GM18507 (cell line): ENCODE measurements at regions not wholly inside any gene's neighbourhood (a gene's known extent, or its start where the extent isn't known, plus 50 kb on each side); places are given as distances from the start of the nearest gene placed in this dataset.

Source experiments
- DNase-seq: peaks from one replicate; pipeline ENCODE4 v3.0.0; 2011; ENCODE audit warnings: low read depth; ENCODE audit not compliant: insufficient read length; ENCODE audit errors: extremely low spot score
- FAIRE-seq: peaks from 2 replicates; lab custom pipeline; 2011; peaks lifted over from hg19 to GRCh38; lab: Jason Lieb, UNC

- no peak for FAIRE-seq
- DNase-seq: no peak
Measured at GRCh38 chr22:49598338-49598737, 229.3 kb downstream of the BRD1 start.

GRCh38 chr22:49597428-49598039 lies 230.1 kb downstream of the BRD1 start:
- FAIRE-seq (no peak), DNase-seq (no peak)

DNA sequence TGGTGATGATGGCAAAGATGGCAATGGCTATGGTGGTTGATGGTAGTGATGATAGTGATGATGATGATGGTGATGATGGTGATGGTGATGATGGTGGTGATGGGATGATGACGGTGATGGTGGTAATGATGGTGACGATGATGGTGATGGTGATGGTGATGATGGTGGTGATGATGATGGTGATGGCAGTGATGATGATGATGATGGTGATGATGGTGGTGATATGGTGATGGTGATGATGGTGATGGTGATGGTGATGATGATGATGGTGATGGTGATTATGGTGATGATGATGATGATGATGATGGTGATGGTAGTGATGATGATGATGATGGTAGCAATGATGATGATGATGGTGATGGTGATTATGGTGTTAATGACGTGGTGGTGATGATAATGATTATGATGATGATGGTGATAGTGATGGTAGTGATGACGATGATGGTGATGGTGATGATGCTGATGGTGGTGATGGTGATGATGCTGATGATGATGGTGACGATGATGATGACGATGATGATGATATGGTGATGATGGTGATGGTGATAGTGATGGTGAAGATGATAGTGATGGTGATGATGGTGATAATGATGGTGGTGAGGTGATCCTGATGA lies 232.1 kb downstream of the BRD1 start:
- no peak for FAIRE-seq
- no peak for DNase-seq

GRCh38 chr22:49594078-49594477 lies 233.6 kb downstream of the BRD1 start:
- FAIRE-seq: no peak
- DNase-seq: no peak

- FAIRE-seq (no peak), DNase-seq (no peak)
Measured at GRCh38 chr22:49593509-49593908, 234.2 kb downstream of the BRD1 start.

DNA sequence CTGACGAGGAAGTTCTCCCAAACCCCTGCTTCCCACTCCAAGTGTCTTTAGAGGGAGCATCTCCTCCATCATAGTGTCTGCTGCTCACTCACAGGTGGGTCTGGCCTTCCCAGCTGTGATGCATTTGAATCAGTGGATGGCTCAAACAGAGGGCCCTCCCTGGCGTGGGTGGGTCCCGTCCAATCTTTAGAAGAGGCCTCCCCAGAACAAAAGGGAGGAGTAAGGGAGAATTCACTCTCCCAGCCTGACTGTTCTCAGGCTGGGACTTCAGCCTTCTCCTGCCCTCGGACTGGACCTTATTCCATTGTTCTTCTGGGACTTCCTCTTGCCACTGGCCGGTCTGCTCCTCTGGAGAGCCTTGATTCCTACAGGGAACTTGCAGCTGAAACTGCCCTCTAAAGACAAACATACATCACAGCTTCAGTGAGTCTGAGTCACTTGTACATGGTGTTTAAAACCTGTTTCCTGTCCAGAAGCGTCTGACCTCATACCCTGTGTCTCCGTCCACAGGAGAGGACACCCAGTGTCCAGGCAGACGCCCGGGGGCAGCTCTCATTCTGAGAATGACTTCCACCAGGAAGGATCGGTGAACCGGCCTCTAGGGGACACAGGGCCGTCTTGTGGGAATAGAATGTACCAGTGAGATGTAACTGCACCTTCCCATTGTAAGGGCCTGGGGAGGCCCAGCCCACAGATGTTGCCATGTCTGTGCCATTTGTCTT lies 234.7 kb downstream of the BRD1 start:
- FAIRE-seq: no peak
- DNase-seq: no peak

DNA sequence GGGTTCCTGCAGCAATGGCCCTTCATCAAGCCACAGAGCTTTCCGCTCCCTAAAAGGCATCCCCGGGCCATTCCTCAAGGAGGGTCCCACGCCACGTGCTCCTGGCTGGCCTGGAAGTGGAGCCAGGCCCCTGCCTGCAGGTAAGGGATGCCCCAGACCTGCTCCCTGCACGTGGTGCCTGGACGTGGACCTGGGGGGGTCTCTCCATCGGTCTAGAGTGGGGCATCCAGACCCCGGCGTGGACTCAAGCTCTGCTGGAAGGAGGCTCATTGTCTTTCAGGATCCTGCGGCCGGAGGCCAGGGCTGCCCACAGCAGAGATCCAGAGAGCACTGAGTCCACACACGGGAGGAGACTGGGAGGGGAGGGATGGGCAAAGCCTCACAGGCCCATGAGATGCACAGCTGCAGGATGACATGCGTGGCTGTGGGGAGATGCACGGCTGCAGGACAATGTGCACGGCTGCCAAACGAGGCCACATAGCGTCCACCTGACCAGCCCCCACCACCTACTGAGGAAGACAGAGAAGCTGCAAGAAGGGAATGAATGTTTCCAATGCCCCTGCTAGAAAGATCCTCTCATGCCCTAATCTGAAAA lies 236.7 kb downstream of the BRD1 start:
- DNase-seq (no peak), FAIRE-seq (no peak)

- FAIRE-seq (no peak), DNase-seq (no peak)
Measured at GRCh38 chr22:49590381-49590780, 237.3 kb downstream of the BRD1 start.

- FAIRE-seq (no peak), DNase-seq (no peak)
Measured at GRCh38 chr22:49589811-49590210, 237.9 kb downstream of the BRD1 start.

DNA sequence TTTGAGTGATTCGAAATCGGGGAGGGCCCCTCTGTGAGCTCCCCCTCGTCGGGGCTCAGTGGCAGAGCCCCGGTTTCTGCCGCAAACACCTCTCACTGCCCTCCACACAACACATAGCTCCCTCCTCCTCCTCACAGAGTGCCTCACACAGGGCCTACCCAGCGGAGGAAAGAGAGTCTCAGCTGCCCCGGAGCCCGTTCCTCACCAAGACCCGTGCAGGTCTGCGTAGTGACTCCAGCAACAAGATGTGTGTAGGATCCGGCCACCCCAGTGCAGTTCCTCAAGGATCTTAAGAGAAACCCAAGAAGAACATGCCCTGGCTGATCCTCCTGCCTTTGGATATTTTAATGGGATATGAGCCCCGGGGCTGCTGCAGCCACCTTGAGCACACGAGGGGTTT lies 238.4 kb downstream of the BRD1 start:
- no peak for FAIRE-seq

GRCh38 chr22:49588739-49589138 lies 238.9 kb downstream of the BRD1 start:
- DNase-seq (no peak), FAIRE-seq (no peak)

More for the DNA sequence above, 238.4 kb downstream of the BRD1 start:
- DNase-seq: no peak

- FAIRE-seq: no peak
- no peak for DNase-seq
Measured at GRCh38 chr22:49587987-49588386, 239.7 kb downstream of the BRD1 start.

GRCh38 chr22:49587421-49587820 lies 240.3 kb downstream of the BRD1 start:
- no peak for FAIRE-seq

DNA sequence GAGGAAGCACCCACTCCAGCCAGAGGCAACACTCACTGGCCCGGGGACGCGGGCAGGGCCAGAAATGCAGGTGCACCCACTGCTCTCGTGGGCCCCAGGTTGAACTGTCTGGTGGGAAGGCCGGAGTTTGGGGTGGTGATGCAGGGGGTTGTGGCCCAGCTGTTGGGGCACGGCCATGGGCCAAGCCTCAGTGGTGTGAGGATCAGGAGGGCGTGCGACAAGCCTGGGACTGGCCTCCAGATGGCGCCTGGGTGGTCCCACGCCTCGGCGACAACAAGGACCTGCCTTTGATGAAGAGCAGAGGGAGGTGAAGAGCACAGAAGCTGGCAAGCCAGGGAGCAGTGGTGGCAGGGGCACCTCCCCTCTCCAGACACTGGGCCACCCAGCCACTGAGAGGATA lies 240.8 kb downstream of the BRD1 start:
- FAIRE-seq: no peak
- no peak for DNase-seq

More at GRCh38 chr22:49587421-49587820, 240.3 kb downstream of the BRD1 start:
- no peak for DNase-seq

- DNase-seq: no peak
- FAIRE-seq: no peak
Measured at GRCh38 chr22:49586244-49586748, 241.4 kb downstream of the BRD1 start.

DNA sequence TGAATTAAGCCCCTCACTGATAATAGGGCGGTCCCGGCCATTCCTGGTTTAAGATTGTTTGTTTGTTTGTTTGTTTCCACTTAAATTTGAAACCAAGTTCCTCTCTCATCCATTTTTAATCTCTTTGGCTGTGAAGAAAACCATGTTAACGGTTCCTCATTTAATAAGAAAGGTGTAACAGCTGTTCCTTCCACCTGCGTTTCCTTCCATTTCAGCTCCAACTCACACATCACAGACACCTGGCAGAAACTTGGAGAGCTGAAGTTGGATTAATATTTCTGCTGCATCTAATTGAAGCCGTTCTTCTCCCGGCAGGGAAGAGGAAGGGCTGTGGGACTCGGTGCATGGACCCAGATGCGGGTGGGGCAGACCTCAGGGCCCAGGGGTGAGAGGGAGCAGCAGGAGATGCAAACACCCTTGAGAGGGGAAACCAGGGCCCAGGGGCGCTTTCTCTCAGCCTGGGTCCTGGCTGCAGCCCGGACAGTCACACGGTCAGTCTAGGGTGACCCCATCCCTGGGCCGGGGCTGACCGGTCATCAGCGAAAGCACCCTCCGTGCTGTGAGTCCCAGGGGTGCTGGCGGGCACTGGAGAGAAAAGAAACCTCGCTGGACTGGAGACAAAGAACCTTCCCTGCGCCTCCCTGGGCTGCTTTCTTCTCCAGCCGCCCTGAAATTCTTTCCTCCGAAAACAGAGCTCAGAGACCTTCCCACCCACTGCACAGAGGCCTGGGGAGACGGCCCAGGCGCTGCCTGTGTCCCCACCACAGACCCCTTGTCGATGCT lies 242.0 kb downstream of the BRD1 start:
- DNase-seq (no peak), FAIRE-seq (no peak)

- no peak for DNase-seq
- FAIRE-seq: no peak
Measured at GRCh38 chr22:49583886-49584505, 243.7 kb downstream of the BRD1 start.

DNA sequence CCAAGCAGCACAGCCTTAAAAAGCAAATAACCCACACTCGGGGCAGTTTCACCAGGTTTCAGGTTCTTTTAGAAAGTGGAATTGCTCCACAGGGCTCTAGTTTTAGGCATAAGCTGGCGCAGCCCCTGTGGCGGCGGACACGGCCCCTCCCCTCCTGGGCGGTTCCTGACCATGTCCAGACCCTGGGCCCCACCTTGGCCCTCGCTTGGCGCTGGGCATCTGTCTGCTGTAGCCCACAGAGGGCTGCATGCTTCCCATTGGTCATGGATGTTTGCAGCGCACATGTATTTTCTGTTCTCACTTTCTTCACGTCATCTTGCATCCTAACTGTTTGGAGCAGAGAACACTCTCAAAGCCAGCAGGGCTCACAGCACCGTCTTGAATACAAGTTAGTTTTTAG lies 244.3 kb downstream of the BRD1 start:
- FAIRE-seq: no peak
- DNase-seq: no peak

- no peak for FAIRE-seq
Measured at GRCh38 chr22:49582678-49583077, 245.0 kb downstream of the BRD1 start.

More at GRCh38 chr22:49582678-49583077, 245.0 kb downstream of the BRD1 start:
- no peak for DNase-seq
